Thymus (tissue), 11 donors: ENCODE measurements at regions not wholly inside any gene's neighbourhood (a gene's known extent, or its start where the extent isn't known, plus 50 kb on each side); places are given as distances from the start of the nearest gene placed in this dataset.
A peak's percentile ranks its signal among the peaks of the same experiment; 100 is the strongest.

Experiments used
- DNase-seq, 9 donors: peaks; one replicate each; pipeline ENCODE4 v3.0.0-alpha.2; 2013; ENCODE audit warnings: low spot score in 9 of 9, low read depth in 6 of 9, missing footprints in 1 of 9
- H3K27ac ChIP-seq, 2 donors: one replicate each; pipeline ENCODE4 v1.5.1; 2013; ENCODE audit warnings: control low read depth in 1 of 2, low read depth in 1 of 2, low read length in 1 of 2, mild to moderate bottlenecking in 1 of 2, moderate library complexity in 1 of 2
- H3K27me3 ChIP-seq, 2 donors: one replicate each; pipeline ENCODE4 v1.5.1; 2013; ENCODE audit warnings: low read length in 1 of 2; ENCODE audit not compliant: control insufficient read depth in 2 of 2, insufficient read depth in 1 of 2
- H3K36me3 ChIP-seq, 2 donors: one replicate each; pipeline ENCODE4 v1.5.1; 2013; ENCODE audit warnings: low read length in 1 of 2, mild to moderate bottlenecking in 1 of 2, moderate library complexity in 1 of 2; ENCODE audit not compliant: control insufficient read depth in 2 of 2, insufficient read depth in 2 of 2
- H3K4me1 ChIP-seq, 2 donors: one replicate each; pipeline ENCODE4 v1.5.1; 2013; ENCODE audit warnings: low read length in 2 of 2; ENCODE audit not compliant: control insufficient read depth in 2 of 2, insufficient read depth in 2 of 2
- H3K4me3 ChIP-seq, 2 donors: one replicate each; pipeline ENCODE4 v1.5.1; 2013; ENCODE audit warnings: low read length in 2 of 2, control low read depth in 1 of 2, mild to moderate bottlenecking in 1 of 2
- H3K9me3 ChIP-seq, 2 donors: one replicate each; pipeline ENCODE4 v1.5.1; 2013; ENCODE audit warnings: low read length in 1 of 2, mild to moderate bottlenecking in 1 of 2; ENCODE audit not compliant: control insufficient read depth in 2 of 2, insufficient read depth in 1 of 2
- WGBS: extraction: QIAGEN DNeasy Blood & Tissue Kit; methylation state at CpG from one replicate; pipeline ENCODE4 v1.1.7; 2013; 5-methylcytosine and 5-hydroxymethylcytosine counted together
- donor health status: healthy.

DNA sequence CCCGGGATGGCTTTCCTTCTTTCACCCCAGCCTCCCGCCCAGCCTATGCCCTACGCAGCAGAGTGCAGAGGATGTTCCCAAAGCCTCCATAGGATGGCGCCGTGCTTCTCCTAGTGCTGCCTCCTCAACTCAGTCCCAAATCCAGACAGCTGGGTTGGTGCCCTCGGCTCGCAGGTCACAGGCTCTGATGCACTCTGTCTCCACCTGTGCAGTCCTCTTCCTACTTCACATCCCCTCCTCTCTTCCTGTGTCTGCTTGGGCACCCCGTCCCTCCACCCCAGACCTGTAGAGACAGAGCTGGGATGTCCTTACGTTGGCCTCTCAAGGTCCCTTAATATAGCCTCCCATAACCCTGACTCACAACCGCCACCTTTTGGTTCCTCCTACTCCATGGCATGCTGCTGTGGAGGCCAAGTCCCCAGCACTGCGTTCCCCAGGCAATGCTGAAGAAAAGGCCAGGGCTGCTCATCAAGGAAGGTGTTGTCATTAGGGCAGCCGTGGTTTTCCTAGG, 314.4 kb downstream of the GADD45G start:
- peak in 5 of 9 donors; percentile 12 to 63 (median 26) for DNase-seq
- 27% methylated on average over 12 of the region's 12 CpGs for WGBS
- H3K27me3 ChIP-seq: peaks cover 0 to 12% of the 10 kb centered on the region in 2 donors
- H3K27ac ChIP-seq: no peak overlapping the region
- H3K9me3 ChIP-seq: no peaks in the 10 kb centered on the region
- peaks cover 0 to 4% of the 10 kb centered on the region in 2 donors for H3K4me1 ChIP-seq
- no peaks in the 10 kb centered on the region for H3K36me3 ChIP-seq
- no peak overlapping the region for H3K4me3 ChIP-seq

DNA sequence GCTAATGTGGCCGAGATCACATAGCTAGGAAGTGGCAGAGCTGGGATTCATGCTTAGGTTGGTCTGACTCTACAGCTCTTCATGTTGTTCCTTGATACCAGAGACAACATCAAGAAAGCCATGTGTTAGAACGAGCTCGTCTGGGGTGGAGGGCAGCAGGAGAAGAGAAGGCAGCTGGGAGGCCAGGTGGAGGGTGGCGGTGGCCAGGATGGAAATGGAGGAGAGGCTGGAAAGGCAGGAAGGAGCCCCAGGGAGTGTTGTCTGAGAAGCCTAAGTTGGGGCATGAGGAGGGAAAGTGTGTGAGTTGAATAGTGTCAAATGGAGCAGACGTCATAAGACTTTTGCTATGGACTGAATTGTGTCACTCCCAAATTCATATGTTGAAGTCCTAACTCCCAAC, 315.3 kb downstream of the GADD45G start:
- no peaks in the 10 kb centered on the region for H3K9me3 ChIP-seq
- no peaks in the 10 kb centered on the region for H3K36me3 ChIP-seq
- no peak for DNase-seq
- H3K27me3 ChIP-seq: peaks cover 0 to 14% of the 10 kb centered on the region in 2 donors
- no peak overlapping the region for H3K27ac ChIP-seq
- no peak overlapping the region for H3K4me3 ChIP-seq
- peaks cover 0 to 4% of the 10 kb centered on the region in 2 donors for H3K4me1 ChIP-seq
- WGBS: 99% methylated on average over 5 of the region's 5 CpGs

DNA sequence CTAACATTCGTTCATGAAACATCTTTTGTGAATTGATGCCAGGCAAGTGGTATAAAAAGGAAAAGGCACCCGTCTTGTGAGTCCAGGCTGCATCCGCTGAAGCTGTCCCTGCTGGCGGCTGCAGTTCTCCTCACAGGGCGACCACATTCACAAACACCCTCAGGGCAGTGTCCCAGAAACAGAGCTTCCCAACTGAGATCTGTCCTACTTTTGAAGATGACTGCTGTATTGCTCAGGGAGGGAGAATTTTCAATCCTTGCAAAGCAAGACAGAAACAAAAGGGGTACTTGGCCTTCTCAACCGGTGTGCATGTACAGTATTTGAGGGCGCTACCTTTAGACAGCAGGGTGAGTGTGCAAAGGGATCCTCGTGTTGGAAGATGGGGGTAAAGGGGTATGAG, 316.1 kb downstream of the GADD45G start:
- Histone ChIP-seq H3K9me3 (no peaks in the 10 kb centered on the region), H3K4me1 (peaks cover 0 to 4% of the 10 kb centered on the region in 2 donors), H3K27me3 (peaks cover 0 to 14% of the 10 kb centered on the region in 2 donors), H3K36me3 (no peaks in the 10 kb centered on the region), H3K27ac (no peak overlapping the region), H3K4me3 (no peak overlapping the region)
- DNase-seq: no peak
- 93% methylated on average over 8 of the region's 8 CpGs for WGBS

DNA sequence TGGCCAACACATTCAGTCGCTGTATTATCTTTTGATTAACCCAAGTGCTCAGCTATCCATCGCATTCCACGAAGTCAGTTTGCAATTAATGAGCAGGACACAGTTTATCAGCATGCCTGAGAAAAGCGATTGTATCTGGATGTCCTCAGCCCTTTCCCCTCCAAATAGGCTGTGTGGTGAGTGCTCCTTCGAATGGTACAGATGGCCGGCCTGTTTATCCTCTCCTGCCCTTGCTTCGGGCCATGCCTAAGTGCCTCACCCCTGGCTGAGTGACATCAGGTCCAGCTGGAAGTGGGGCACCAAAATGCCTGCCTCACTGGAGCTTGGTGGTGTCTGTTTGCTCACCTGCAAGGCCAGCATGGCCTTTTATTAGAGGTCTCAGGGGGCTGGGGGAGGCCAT, 317.3 kb downstream of the GADD45G start:
- no peak for DNase-seq

DNA sequence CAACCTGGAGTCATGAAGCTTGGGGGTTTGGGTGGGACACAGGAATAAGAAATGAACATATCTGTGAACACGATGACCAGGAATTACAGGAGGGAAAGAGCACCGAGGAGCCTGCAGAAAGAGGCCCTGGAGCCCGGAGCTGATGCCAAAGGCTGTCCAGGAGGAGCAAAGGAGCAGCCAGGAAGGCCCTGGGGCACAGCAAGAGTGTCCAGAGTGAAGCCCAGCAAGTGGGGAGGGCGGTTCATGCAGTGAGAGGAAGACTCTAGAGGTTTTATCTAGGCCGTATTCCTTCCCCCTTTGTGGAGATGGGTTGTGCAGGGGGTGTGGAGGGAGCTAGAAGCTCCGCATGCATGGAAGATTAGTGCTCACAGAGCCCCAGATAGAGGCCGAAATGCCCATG, 318.4 kb downstream of the GADD45G start:
- H3K36me3 ChIP-seq: no peaks in the 10 kb centered on the region
- 96% methylated on average over 7 of the region's 7 CpGs for WGBS
- H3K4me3 ChIP-seq: no peak overlapping the region
- no peaks in the 10 kb centered on the region for H3K9me3 ChIP-seq
- H3K27me3 ChIP-seq: peaks cover 0 to 10% of the 10 kb centered on the region in 2 donors
- H3K27ac ChIP-seq: no peak overlapping the region
- no peak for DNase-seq
- peaks cover 0 to 4% of the 10 kb centered on the region in 2 donors for H3K4me1 ChIP-seq

More for the DNA sequence above, 317.3 kb downstream of the GADD45G start:
- H3K9me3 ChIP-seq: no peaks in the 10 kb centered on the region
- H3K4me1 ChIP-seq: peaks cover 0 to 4% of the 10 kb centered on the region in 2 donors
- peaks cover 0 to 14% of the 10 kb centered on the region in 2 donors for H3K27me3 ChIP-seq
- H3K36me3 ChIP-seq: no peaks in the 10 kb centered on the region
- WGBS: 99% methylated on average over 7 of the region's 7 CpGs
- H3K27ac ChIP-seq: no peak overlapping the region
- no peak overlapping the region for H3K4me3 ChIP-seq

DNA sequence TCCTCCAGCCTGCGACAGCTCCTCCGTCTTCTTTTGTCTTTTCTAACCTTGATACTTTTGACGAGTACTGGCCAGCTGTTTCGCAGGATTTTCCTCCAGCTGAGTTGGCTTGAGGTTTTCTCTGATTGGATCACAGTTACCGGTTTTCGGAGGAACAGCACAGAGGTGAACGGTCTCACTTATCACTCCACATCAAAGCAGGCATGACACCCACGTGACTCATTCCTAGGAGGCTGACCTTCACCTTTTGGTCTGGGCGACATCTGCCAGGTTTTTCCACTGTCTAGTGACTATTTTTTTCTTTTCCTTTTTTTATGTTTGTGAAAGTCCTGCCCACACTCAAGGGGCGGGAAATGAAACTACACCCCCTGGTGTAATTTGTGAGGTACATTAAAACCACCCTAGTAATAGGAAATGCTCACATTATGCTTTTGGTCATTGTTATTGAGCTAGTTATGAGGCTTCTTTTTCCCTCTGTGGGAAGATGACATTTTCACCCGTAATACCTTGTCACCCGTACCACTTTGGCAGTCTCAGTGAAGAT, 319.2 kb downstream of the GADD45G start:
- 66% methylated on average over 12 of the region's 12 CpGs for WGBS
- no peak overlapping the region for H3K4me3 ChIP-seq
- peak in 1 of 9 donors; percentile 29 for DNase-seq
- H3K27ac ChIP-seq: no peak overlapping the region
- H3K4me1 ChIP-seq: peaks cover 0 to 5% of the 10 kb centered on the region in 2 donors
- H3K36me3 ChIP-seq: no peaks in the 10 kb centered on the region
- peaks cover 0 to 10% of the 10 kb centered on the region in 2 donors for H3K27me3 ChIP-seq
- no peaks in the 10 kb centered on the region for H3K9me3 ChIP-seq

DNA sequence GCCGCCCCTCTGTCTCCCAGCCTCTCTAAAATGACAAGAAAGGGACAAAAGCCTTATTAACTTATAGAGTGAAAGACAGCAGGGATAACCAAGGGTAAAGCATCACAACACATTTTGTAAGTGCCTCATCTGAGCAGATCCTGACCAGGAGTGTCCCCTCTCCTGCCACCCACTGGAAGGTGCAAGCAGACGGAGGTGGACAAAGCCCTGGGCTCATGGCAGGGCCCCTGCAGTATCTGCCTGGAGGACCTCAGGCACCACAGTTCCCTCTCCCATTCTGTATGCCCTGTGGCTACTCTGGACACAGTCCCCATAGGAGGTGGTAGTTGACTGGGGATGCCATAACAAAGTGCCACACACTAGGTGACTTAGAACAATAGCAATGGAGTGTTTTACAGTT, 319.8 kb downstream of the GADD45G start:
- DNase-seq: no peak
- H3K4me1 ChIP-seq: peaks cover 0 to 11% of the 10 kb centered on the region in 2 donors
- H3K27me3 ChIP-seq: peaks cover 0 to 6% of the 10 kb centered on the region in 2 donors
- no peak overlapping the region for H3K4me3 ChIP-seq
- no peaks in the 10 kb centered on the region for H3K9me3 ChIP-seq
- H3K36me3 ChIP-seq: no peaks in the 10 kb centered on the region
- WGBS: 96% methylated on average over 2 of the region's 2 CpGs
- H3K27ac ChIP-seq: no peak overlapping the region

DNA sequence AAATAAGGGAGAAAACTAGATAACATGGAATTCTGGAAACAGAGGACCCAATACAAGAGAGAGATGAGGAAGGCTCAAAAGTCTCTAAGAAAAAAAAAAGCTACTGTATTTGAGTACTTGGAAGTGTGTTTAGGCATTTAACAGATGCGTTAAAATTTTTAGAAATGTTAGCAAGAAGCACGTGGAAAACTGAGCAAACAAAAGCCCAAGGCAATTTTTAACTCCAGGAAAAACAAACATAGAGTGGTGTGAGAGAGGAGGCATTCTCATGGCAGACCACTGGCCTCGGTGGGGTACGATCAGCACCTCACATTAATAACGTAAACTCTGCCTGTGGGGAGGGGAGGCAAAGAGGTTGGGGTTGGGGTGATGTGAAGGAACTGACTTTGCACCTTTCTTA, 321.4 kb downstream of the GADD45G start:
- Histone ChIP-seq H3K27me3 (peaks cover 0 to 2% of the 10 kb centered on the region in 2 donors), H3K36me3 (no peaks in the 10 kb centered on the region), H3K4me1 (peaks cover 0 to 24% of the 10 kb centered on the region in 2 donors), H3K9me3 (no peaks in the 10 kb centered on the region), H3K27ac (no peak overlapping the region), H3K4me3 (no peak overlapping the region)
- no peak for DNase-seq
- 95% methylated on average over 5 of the region's 5 CpGs for WGBS

DNA sequence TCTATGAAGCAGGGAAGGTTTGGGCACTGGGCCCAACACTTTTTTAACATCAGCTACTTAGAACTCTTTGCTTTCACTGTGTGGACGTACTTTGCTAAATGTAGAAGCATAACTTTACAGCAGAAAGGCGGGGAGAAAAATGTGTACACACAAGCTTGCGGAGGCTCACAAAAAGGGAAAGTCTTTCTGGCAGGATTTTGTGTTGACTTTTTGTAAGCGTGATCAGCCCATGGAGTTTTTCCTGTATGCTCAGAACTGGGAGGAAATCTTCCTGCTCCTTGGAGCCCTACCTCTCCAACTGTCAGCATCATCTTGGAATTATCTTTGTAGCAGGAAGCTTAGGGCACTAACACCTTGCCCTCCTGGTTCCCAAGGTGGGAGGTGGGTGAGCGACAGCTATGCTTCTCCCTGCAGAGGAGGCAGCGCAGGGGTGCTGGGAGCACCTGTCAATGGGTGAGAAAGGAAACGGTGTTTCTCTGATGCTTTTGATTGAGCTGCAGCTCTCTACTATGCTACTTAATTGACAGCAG, 321.9 kb downstream of the GADD45G start:
- peaks cover 0 to 2% of the 10 kb centered on the region in 2 donors for H3K27me3 ChIP-seq
- no peak overlapping the region for H3K4me3 ChIP-seq
- peaks cover 0 to 24% of the 10 kb centered on the region in 2 donors for H3K4me1 ChIP-seq
- H3K36me3 ChIP-seq: no peaks in the 10 kb centered on the region
- 82% methylated on average over 7 of the region's 7 CpGs for WGBS
- no peaks in the 10 kb centered on the region for H3K9me3 ChIP-seq
- H3K27ac ChIP-seq: no peak overlapping the region
- no peak for DNase-seq
